Activated effector memory CD4-positive, alpha-beta T cell treated with anti-CD3 and anti-CD28 coated beads, Interleukin-2, amount 50 U/mL, for 16 hours (primary cell): ENCODE measurements at regions not wholly inside any gene's neighbourhood (a gene's known extent, or its start where the extent isn't known, plus 50 kb on each side); places are given as distances from the start of the nearest gene placed in this dataset.

Experiments used
- DNase-seq: peaks from one replicate; pipeline ENCODE4 v3.0.0-alpha.2; 2020

DNA sequence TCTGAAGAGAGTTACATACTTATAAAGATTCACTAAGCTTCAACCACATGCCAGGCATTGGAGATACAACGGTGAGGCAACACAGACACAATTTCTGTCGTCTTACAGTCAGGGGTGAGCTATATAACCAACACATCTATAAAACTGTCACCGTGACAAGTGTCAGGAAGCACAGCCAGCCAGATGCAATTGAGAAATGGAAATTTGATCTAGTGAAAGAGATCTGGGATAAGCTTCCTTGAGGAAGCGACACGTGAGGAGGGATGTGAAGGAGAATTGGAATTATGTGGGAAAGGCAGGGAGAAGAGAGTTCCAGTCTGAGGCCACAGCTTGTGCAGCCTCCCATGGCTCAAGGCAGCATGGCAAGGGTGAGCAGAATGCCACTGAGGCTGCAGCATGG, 50.9 kb upstream of the ZNF354B start:
- DNase-seq = no peak

DNA sequence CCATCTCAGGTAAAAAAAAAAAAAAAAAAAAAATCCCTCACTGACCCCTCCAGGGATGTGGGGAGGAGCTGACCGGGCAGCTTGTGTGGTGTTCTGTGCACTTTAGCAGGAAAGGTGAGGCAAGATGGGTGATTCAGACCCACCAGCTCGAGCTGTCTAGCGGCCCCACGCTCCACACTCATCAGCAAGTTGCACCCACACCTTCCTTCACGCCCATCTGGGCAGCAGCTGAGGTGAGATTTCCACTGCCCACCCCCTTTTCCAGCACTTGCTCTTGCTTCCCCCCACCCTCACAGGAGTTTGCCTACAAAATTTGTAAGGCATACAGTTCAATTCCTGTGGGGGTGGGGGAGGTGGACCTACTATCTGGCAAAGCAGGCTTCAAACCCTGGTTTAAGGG, 58.7 kb upstream of the ZNF354B start:
- DNase-seq = no peak

DNA sequence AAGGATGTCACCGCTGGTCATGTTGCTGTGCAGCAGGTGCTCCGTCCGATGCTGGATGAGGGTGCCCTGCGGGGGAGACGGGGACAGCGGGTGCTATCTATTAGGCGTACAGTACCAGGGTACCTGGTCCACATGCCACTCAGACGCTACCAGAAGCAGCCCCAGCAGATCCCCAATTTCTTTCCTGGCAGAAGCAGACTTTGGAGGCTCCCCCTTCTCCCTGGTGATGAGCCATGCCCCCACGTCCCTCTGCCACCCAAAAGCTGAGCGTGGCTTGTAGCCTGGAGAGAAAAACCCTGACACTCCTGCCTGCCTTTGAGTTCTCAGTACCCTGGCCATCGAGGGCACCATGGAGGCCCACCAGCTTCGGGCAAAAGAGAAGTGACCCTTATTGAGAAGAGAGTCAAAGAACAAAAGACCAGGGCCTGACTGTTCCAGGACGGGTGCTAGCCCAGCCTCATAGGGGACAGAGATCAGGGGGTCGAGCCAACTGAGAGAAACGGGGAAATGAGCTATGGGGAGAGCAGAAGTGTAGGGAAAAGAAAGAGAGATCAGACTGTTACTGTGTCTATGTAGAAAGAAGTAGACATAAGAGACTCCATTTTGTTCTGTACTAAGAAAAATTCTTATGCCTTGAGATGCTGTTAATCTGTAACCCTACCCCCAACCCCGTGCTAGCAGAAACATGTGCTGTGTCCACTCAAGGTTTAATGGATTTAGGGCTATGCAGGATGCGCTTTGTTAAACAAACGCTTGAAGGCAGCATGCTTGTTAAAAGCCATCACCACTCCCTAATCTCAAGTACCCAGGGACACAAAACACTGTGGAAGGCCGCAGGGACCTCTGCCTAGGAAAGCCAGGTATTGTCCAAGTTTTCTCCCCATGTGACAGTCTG, 62.0 kb upstream of the ZNF354B start:
- DNase-seq = no peak

DNA sequence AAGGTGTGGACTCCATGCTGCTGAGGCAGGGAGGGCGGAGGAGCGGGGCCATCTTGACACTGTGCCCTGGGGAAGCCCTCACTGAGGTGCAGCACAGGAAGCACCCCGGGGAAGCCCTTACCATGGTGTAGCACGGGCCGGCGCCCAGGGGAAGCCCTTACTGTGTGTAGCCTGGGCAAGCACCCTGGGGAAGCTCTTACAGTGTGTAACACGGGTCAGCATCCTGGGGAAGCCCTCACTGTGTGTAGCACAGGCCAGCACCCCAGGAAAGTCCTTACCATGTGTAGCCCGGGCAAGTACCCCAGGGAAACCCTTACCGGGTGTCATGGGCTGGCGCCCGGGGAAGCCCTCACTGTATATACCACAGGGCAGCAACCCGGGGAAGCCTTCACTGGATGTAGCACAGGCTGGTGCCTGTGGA, 62.6 kb upstream of the ZNF354B start:
- no peak for DNase-seq

DNA sequence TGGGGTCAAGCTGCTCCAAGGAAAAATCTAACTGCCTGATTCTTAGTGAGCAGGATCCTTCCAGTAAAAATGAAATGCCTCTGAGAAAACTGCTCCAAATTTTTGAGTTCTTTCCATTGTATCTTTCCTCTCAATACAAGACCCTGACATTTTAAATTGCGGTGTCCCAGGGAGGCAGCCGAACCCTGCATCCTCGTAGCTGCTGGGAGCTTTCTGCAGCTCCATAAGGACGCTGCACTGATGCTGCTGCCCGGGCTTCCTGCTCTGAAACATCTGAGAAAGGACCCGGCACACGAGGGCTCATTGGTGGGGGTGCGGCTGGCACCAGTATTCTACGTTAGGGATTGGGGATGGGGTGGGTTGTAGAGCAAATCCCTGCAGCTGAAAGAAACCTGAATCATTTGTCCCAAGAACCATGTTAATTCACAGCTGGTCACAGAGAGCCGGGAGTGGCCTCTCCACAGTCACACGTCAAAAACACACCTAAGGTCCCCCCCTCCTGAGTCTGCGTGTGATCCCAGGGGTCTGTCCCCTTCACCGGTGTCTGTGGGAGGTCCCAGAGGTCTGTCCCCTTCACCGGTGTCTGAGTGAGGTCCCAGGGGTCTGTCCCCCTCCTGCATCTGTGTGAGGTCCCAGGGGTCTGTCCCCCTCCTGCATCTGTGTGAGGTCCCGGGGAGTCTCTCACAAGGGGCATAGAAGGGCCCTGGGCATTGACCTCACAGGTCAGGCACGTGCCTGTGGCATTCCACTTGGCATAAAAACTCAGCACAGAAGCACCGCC, 63.4 kb upstream of the ZNF354B start:
- no peak for DNase-seq

DNA sequence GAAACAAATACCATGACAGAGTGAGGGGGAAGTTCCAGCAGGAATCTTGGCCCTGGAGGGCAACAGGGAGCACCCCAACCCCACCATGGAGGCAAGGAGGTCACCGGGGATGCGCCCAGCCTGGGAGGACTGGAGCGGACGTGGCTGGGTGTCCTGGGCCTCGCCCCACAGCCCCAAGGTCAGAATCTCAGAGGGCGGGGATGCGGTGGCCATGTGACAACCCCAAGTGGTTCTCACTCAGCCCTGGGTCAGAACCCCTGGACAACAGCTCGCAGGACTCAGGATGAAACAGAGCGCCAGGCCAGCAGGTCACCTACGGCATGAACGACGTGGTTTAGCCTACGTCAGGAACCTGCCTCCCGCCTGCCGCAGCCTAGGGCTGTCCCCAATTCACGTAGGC, 64.0 kb upstream of the ZNF354A start:
- DNase-seq = no peak

DNA sequence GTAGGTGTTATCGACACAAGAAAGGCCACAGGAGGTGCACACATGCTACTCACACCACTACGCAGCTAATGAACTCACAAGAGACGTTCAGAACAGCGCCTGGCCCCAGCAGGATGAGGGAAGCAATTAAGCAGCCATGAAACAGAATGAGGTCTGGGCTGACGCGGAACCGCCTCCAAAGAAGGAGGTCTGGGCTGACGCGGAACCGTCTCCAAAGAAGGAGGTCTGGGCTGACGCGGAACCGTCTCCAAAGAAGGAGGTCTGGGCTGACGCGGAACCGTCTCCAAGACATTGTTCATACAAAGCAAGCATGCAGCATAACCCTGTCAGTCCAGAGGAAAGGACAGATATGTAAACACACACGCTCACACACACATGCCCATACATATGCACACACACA, 63.2 kb upstream of the ZNF354A start:
- no peak for DNase-seq

DNA sequence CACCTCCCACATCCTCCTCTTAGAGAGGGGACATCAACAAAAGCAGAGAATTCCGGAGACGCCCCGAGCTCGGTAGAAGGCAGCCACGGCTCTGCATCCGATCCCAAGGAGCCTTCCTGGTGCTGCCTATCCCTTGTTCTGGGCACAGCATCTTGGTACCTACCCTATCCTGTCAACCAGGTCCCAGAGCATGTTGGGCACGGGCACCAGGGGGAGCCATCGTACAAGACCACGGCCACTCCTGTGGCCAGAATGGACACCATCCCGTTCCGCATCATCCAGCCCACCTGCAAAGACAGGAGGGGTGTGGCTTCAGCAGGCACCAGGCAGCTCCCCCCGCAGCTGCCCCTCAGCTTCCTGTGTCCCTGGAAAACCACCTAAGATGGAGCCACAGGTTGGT, 62.7 kb upstream of the ZNF354A start:
- no peak for DNase-seq

DNA sequence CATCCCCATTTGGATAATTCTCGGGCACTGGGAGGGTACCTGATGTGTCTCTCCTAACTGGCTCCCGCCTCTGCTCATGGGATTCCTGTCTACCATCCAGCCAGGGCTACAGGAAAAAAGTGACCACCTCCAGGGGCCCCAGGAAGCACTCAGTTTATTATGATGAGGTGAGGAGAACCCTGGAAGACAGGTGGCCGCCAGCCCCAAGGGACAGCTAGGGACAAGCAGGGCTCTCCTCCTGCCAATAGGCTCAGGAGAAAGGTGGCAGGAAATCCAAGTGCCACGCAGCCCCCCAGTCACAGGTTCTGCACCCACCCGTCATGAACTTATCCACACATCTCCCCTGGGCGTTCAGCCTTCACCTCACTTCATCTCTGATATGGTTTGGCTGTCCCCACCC, 61.5 kb upstream of the ZNF354A start:
- DNase-seq = no peak

DNA sequence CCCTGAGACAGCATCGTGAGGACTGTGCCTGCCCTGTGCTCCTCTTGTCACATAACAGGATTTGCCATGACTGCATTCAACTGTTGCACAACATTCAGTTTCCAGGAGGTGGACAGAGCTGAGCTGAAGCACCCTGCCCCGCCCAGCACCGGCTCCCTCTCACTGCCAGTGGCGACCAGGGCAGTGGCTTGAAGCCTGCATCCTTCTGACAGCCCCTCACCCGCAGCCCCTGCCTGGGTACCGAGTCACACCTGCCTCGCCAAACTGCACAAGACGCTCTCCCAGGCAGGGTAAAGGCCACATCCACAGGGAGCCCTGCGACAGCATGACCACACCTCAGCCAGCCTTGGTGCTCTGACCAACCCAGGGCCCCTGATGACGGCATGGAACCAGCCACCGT, 59.9 kb upstream of the ZNF354A start:
- no peak for DNase-seq

DNA sequence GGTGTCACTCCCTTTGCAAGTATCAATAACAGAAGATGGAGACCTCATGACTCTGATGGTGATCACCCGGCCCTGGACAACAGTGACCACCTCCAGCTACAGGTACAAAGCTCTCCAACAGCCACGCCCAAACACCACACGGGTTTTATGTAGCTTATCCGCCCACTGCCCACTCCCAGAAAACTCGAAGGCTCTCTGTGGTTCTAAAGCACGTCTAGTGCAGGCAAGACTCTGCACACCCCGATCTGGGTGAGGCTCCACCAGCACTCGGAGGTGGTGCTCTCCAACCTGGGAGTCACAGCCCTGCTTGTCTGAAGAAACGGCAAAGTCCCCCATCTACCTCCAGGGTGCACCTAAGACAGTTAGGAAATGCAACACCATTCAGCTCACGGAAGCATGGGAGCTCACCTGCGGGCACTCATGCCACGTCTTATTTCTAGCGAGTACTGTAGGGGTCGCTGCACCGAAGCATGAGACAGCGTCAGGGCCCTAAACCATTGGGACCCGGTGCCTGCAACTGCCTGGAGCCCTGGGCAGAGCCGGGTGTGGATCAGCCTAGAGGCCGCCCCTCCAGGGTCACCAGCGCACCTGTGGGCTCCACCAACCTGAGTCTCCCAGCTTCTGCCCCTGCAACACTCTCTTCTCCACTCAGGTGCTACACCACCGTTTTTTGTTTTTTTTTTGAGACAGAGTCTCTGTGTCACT, 58.1 kb upstream of the ZNF354A start:
- DNase-seq = no peak

DNA sequence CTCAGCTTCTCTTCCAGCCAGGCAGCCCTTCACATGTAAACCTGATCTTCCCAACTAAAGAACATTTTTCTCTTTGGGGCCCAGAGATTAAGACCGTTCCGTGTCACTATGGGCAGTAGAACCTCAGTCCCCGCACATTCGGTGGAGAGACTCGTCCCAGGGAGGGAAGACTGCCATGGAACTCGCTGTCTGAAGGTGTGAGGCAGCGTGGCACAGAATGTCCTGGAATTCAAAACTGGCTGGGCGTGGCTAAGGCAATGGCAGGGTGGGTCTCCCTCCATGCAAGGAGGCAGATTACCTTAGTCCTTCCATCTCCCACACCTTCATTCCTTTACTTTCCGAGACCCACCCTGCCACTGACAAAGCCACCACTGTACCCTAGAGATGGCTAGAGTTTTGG, 57.4 kb upstream of the ZNF354A start:
- no peak for DNase-seq

DNA sequence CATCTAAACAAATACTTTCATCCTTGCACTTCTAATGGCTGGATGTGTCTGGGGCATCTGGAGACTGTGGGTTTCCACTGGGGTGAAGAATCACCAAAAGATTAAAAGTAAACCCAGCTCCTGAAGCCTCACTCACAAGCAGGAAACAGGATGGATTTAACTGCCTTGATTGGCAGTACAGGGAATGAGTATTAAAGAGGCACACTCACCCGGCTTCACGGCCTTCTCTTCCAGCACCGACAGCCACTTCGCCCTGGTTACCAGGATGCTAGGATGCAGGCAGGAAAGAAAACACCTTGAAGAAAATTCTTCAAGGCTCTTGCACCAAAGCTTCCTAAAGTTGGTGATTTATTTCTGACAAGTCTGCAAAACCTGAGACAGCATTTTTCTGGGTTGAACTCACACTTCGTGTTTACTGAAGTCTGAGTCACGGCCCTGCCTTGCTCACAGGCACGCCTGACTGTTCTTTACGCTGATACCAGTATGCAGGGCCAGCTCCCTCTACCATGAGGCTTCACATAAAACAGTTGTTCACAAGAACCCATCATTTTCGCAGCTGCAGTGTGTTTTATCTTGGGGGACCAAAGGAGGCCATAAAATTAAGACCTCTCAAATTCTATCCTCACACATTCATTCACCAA, 56.5 kb upstream of the ZNF354A start:
- peak; percentile 10 for DNase-seq

DNA sequence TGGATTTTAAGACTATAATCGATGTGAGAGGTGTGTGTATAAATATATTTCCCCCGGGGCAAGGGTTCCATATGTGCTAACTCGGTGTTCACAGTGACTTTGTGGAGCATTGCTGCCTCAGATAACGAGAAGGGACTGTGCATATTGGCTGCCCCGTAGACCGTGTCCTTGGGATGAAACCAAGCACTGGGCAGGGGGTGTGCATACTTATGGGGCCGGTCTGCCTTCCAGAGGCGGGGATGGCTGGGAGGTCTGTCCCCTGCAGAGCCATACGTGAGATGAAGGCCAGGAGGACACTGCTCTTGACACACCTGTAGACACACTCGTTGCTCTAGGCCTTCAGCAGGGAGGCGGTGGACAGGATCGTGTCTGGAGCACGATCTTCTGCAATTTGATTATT, 56.0 kb upstream of the ZNF354A start:
- DNase-seq = no peak

DNA sequence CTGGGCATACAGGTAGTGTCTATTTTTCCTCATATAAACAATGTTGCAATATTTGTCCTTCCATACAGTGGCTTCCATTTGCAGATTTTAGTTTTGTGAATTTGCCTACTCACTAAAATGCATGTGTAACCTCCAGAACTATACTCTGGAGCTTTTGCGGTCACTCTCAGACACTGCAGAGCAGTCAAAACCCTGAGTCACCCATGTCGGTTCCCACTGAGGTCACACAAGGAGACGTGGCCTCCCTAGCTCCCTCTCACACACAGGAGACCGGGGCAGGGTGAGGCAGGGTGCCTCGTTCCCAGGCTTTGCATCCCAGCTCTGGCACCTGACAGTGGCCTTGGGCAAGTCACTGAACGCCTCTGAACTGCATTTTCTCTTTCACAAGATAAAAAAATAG, 55.5 kb upstream of the ZNF354A start:
- no peak for DNase-seq

DNA sequence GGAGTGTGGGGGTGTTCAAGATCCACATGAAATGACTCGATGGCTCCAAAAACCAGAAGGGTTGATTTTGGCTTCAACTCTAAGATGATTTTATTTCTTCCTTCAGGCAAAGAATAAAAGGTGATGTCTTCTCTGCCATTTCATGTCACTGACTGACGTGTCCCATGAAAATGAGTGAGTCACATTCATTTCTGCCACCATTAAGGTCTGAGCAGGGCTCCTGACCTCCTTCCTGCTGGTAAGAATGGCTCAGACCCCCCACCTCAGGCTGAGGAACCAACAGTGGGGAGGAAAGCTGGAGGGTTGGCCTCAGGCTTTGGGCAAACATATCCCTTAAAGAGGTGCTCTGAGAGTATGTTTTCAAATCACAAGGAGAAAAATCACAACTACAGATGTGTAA, 53.9 kb upstream of the ZNF354A start:
- no peak for DNase-seq

DNA sequence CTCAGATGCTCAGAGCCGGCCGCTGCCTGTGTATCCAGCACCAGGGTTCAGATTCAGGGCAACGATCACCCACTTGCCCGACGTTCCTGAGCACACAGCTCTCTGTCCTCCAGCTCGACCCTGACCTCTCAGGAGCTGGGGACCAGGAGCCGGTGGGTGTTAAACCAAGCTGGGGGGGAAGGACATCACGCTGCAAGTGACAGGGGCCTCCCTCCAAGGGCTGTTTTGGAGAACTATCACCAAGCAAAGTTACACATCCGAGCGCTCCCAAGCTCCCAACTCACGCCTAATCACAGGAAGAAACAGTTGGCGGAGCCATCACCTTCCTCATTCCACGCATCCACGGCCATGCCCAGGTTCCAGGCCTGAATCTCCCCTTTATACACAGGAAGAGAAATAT, 51.5 kb upstream of the ZNF354A start:
- DNase-seq = no peak

DNA sequence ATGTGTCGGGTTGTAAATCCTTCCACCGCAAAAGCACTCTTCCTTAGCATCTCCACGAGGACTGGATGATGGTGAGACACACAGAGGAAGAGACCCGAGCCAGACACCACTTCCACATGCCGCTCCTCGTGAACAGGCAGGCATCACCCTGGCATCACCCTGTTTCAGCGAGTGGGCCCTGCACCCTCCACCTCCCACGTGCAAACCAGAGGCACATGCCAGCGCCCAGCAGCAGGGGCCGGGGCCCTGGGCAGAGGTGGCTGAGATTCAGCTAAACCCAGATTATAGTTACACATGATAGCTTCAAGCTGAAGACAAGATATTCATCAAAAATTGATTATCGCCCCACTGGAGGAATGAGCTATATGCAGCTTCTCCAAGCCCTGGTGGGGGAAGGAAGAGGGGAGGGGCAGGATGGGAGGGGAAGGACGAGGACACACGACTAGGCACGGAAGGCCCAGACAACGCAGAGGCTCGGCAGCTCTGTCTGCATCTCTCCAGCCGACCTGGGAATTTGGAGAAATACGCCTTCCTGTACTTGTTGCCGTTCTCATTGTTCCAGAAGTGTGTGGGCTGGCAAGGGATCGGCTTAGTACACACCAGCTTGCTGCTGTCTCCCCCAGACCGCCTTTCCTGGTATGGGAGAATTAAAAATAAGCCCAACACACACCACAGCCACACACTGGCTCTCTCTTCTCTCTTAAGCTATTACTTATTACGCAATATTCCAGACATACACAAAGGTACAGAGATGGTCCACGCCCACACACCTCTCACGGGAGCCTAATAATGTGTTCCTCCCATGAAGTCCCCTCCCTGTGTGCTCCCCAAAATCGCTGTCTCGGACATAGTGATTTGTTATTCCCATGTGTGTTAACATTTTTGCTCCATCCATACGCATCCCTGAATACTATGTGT, 50.4 kb upstream of the ZNF354A start:
- DNase-seq = no peak
